HCT116 (cell line): ENCODE measurements at regions not wholly inside any gene's neighbourhood (a gene's known extent, or its start where the extent isn't known, plus 50 kb on each side); places are given as distances from the start of the nearest gene placed in this dataset.

Experiments used
- ATAC-seq: fragments of 200-7000 bp; cut with Tn5 transposase; 2 replicates; pipeline ENCODE4 v1.9.1; 2020; ENCODE audit warnings: mild to moderate bottlenecking, moderate library complexity
- BruUV-seq: library from RNA; stranded (reverse); fragments of 400-500 nt; replicated peaks from 2 replicates; lab custom pipeline; 2021; lab: Mats Ljungman, UMichigan
- CTCF ChIA-PET: fragments of 300-600 bp; sonication (Branson Sonifier 250); formaldehyde crosslinking; loops from one replicate; lab custom pipeline; 2021; ENCODE audit warnings: antibody characterized with exemption; lab: Charles Lee
- POLR2A ChIA-PET: fragments of 300-600, 350-600 bp; sonication (Branson Sonifier 250); formaldehyde crosslinking; loops from one replicate; lab custom pipeline; 2021; ENCODE audit warnings: antibody characterized with exemption; lab: Charles Lee
- RAD21 ChIA-PET, 2 experiments: fragments of 300-600 bp; sonication (Branson Sonifier 250); formaldehyde crosslinking; loops; one replicate each; lab custom pipeline; 2023; ENCODE audit warnings: low total read pairs in 2 of 2; ENCODE audit not compliant: uncharacterized antibody in 2 of 2, unreplicated experiment in 2 of 2, low non-redundant PET in 1 of 2; lab: Charles Lee
- DNase-seq: peaks from one replicate; pipeline ENCODE4 v3.0.0-alpha.2; 2010; ENCODE audit warnings: low read depth, low spot score
- H2AFZ ChIP-seq: fragments of 200-600 bp; shearing (Covaris generic), sonication (generic); 2 replicates; pipeline ENCODE4 v1.6.1; 2017; ENCODE audit warnings: low read depth, mixed run types, mixed read lengths, antibody characterized with exemption, low read length; ENCODE audit not compliant: poor library complexity, severe bottlenecking
- H3K27ac ChIP-seq: 2 replicates; pipeline ENCODE4 v1.5.1; 2012; ENCODE audit warnings: low read depth, low read length
- H3K27me3 ChIP-seq: fragments of 200-600 bp; sonication (generic); 2 replicates; pipeline ENCODE4 v1.6.1; 2016; ENCODE audit warnings: mixed run types, low read length, mixed read lengths; ENCODE audit not compliant: insufficient read depth
- H3K36me3 ChIP-seq, 2 experiments: fragments of 200-500 bp in 1 of 2; fragments of 200-600 bp in 1 of 2; sonication (Bioruptor generic) in 1 of 2; sonication (generic) in 1 of 2; 2 replicates each; pipeline versions ENCODE4 v1.5.1 to v1.6.1; 2014 to 2016; ENCODE audit warnings: low read length in 2 of 2, inconsistent platforms in 1 of 2, mixed read lengths in 1 of 2, mixed run types in 1 of 2; ENCODE audit not compliant: insufficient read depth in 2 of 2, control insufficient read depth in 1 of 2
- H3K4me1 ChIP-seq, 2 experiments: fragments of 200-600 bp in 1 of 2; sonication (generic) in 1 of 2; 2 replicates each; pipeline versions ENCODE4 v1.5.1 to v1.6.1; 2012 to 2017; ENCODE audit warnings: low read length in 2 of 2, inconsistent platforms in 1 of 2, mild to moderate bottlenecking in 1 of 2, mixed read lengths in 1 of 2, mixed run types in 1 of 2, moderate library complexity in 1 of 2; ENCODE audit not compliant: insufficient read depth in 2 of 2, control insufficient read depth in 1 of 2
- H3K4me2 ChIP-seq: fragments of 200-600 bp; sonication (generic); 2 replicates; pipeline ENCODE4 v1.6.1; 2017; ENCODE audit warnings: mixed run types, low read length, mixed read lengths
- H3K4me3 ChIP-seq, 2 experiments: fragments of 200-600 bp in 1 of 2; sonication (generic) in 1 of 2; replicated peaks in 1 of 2; 2 replicates each; pipeline ENCODE4 v1.5.1; 2011 to 2016; ENCODE audit warnings: low read length in 2 of 2, control low read depth in 1 of 2, low read depth in 1 of 2, mild to moderate bottlenecking in 1 of 2, mixed read lengths in 1 of 2, mixed run types in 1 of 2
- H3K79me2 ChIP-seq: fragments of 200-600 bp; sonication (generic); 2 replicates; pipeline ENCODE4 v1.6.1; 2017; ENCODE audit warnings: mild to moderate bottlenecking, mixed run types, low read length, moderate library complexity, mixed read lengths; ENCODE audit not compliant: insufficient read depth
- H3K9ac ChIP-seq: fragments of 200-600 bp; sonication (generic); 2 replicates; pipeline ENCODE4 v1.6.1; 2016; ENCODE audit warnings: low read length, mixed read lengths
- H3K9me2 ChIP-seq: fragments of 200-600 bp; sonication (generic), shearing (Covaris generic); 2 replicates; pipeline ENCODE4 v1.6.1; 2017; ENCODE audit warnings: mixed run types, mild to moderate bottlenecking, moderate library complexity; ENCODE audit not compliant: insufficient read depth
- H3K9me3 ChIP-seq, 2 experiments: fragments of 200-500 bp in 1 of 2; fragments of 200-600 bp in 1 of 2; sonication (Bioruptor generic) in 1 of 2; sonication (generic) in 1 of 2; 2 replicates each; pipeline ENCODE4 v1.6.1; 2014 to 2017; ENCODE audit warnings: low read length in 2 of 2, mixed read lengths in 2 of 2, inconsistent platforms in 1 of 2, low read depth in 1 of 2, mild to moderate bottlenecking in 1 of 2, mixed run types in 1 of 2, moderate library complexity in 1 of 2; ENCODE audit not compliant: control insufficient read depth in 1 of 2, insufficient read depth in 1 of 2
- H4K20me1 ChIP-seq: fragments of 200-600 bp; sonication (generic), shearing (Covaris generic); 2 replicates; pipeline ENCODE4 v1.6.1; 2017; ENCODE audit warnings: mixed run types, mild to moderate bottlenecking, moderate library complexity; ENCODE audit not compliant: insufficient read depth
- CEBPB ChIP-seq: IDR thresholded peaks from 2 replicates; pipeline ENCODE4 v1.6.1; 2012; ENCODE audit warnings: low read depth
- CTCF ChIP-seq, 3 experiments: fragments of 200-600 bp in 1 of 3; sonication (generic) in 1 of 3; IDR thresholded peaks in 2 of 3; conservative IDR thresholded peaks in 1 of 3; 2 replicates each; pipeline ENCODE4 v1.5.1; 2012 to 2017; ENCODE audit warnings: low read depth in 2 of 3, low read length in 2 of 3, antibody characterized with exemption in 1 of 3, borderline replicate concordance in 1 of 3, control low read depth in 1 of 3, mild to moderate bottlenecking in 1 of 3, mixed read lengths in 1 of 3, mixed run types in 1 of 3, moderate library complexity in 1 of 3; ENCODE audit not compliant: insufficient read depth in 1 of 3
- EGR1 ChIP-seq: IDR thresholded peaks from 2 replicates; pipeline ENCODE4 v1.6.1; 2012; ENCODE audit warnings: low read depth
- ELF1 ChIP-seq: IDR thresholded peaks from 2 replicates; pipeline ENCODE4 v1.6.1; 2012; ENCODE audit warnings: low read depth, borderline replicate concordance
- EZH2 ChIP-seq: fragments of 200-600 bp; sonication (generic); IDR thresholded peaks from 2 replicates; pipeline ENCODE4 v1.6.1; 2017; ENCODE audit warnings: antibody characterized with exemption, mixed run types
- EZH2phosphoT487 ChIP-seq: fragments of 200-600 bp; IDR thresholded peaks from 2 replicates; pipeline ENCODE4 v1.6.1; 2018; ENCODE audit warnings: antibody characterized with exemption, borderline replicate concordance
- FOSL1 ChIP-seq: IDR thresholded peaks from 2 replicates; pipeline ENCODE4 v1.6.1; 2012; ENCODE audit warnings: low read depth
- JUND ChIP-seq: IDR thresholded peaks from 2 replicates; pipeline ENCODE4 v1.6.1; 2012
- POLR2A ChIP-seq: IDR thresholded peaks from 2 replicates; pipeline ENCODE4 v1.7.0; 2011; ENCODE audit warnings: borderline replicate concordance; ENCODE audit not compliant: insufficient read depth, insufficient read length; ENCODE audit errors: extremely low read depth
- POLR2AphosphoS5 ChIP-seq: IDR thresholded peaks from 2 replicates; pipeline ENCODE4 v1.6.1; 2011; ENCODE audit warnings: mild to moderate bottlenecking, low read depth, low read length, moderate library complexity
- RAD21 ChIP-seq: IDR thresholded peaks from 2 replicates; pipeline ENCODE4 v1.6.1; 2012; ENCODE audit warnings: low read depth, mild to moderate bottlenecking
- REST ChIP-seq: IDR thresholded peaks from 2 replicates; pipeline ENCODE4 v1.6.1; 2012; ENCODE audit warnings: low read depth
- SIN3A ChIP-seq: IDR thresholded peaks from 2 replicates; pipeline ENCODE4 v1.6.1; 2012; ENCODE audit warnings: low read depth
- SP1 ChIP-seq: IDR thresholded peaks from 2 replicates; pipeline ENCODE4 v1.6.1; 2012; ENCODE audit warnings: low read depth
- TCF7L2 ChIP-seq: IDR thresholded peaks from 2 replicates; pipeline ENCODE4 v1.7.0; 2011; ENCODE audit warnings: borderline replicate concordance, inconsistent platforms; ENCODE audit not compliant: insufficient read depth, insufficient read length; ENCODE audit errors: extremely low read depth
- YY1 ChIP-seq: IDR thresholded peaks from 2 replicates; pipeline ENCODE4 v1.6.1; 2011; ENCODE audit warnings: low read length, low read depth, moderate library complexity, mild to moderate bottlenecking; ENCODE audit not compliant: insufficient replicate concordance; ENCODE audit errors: extremely low read depth
- ZNF274 ChIP-seq: fragments of 200-500 bp; sonication (Bioruptor generic); IDR thresholded peaks from 2 replicates; pipeline ENCODE4 v1.6.1; 2014; ENCODE audit warnings: mild to moderate bottlenecking, low read depth, low read length, inconsistent platforms
- intact Hi-C: fragments of 100-400 bp; cut with micrococcal nuclease; formaldehyde crosslinking; loops from 2 replicates; pipeline ENCODE4 v1.10.0; 2022
- TF ChIP-seq, protein P1 (sequence below): IDR thresholded peaks from 2 replicates; pipeline ENCODE4 v1.6.1; 2012

DNA sequence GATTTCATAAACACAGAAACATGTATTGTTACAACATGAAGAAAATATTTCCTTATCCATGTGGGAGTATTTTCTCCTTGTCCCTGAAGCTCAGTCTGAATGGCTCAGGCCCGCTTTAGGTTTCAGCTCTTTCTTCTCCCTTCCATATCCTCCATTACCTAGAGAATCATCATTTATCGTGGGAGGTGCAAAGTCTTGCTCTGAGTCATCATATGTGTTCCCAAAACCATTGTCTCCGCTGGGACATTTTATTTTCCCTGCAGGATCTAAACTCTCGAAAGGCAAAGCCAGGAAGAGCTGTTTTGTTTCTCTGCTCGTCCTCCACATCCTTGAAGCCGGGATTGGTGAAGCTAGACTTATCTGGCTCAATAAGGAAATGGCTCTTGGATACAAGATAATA lies 571.2 kb downstream of the EDEM1 start:
- no peak for TF ChIP-seq ELF1
- no peak for TF ChIP-seq CTCF (IDR thresholded peaks at IDR 0.05 in 2 of 3, conservative IDR thresholded peaks at IDR 0.05 in 1 of 3; ENCODE audit: borderline replicate concordance in 1 of 3, insufficient read depth in 1 of 3, low read depth in 2 of 3, low read length in 2 of 3)
- TF ChIP-seq, all 23 proteins: peak for 0
- H3K4me2 ChIP-seq = no peak overlapping the region
- no peaks in the 10 kb centered on the region for H3K9me3 ChIP-seq
- H3K4me1 ChIP-seq = no peaks in the 10 kb centered on the region
- DNase-seq = no peak
- no peak overlapping the region for H3K27ac ChIP-seq
- ChIA-PET POLR2A (no interaction called here), CTCF (no interaction called here), RAD21 (no interaction called here)
- H3K4me3 ChIP-seq = no peak overlapping the region
- BruUV-seq = no TSS peak
- H3K9ac ChIP-seq = no peak overlapping the region
- intact Hi-C loops = no loop called here
- H3K9me2 ChIP-seq = no peaks in the 10 kb centered on the region
- no peaks in the 10 kb centered on the region for H3K36me3 ChIP-seq
- no peak overlapping the region for H2AFZ ChIP-seq
- no peaks in the 10 kb centered on the region for H4K20me1 ChIP-seq
- H3K27me3 ChIP-seq = no peaks in the 10 kb centered on the region
- ATAC-seq = no peak
- H3K79me2 ChIP-seq = no peaks in the 10 kb centered on the region

- no peak for ATAC-seq
- H3K27me3 ChIP-seq = no peaks in the 10 kb centered on the region
- H4K20me1 ChIP-seq = no peaks in the 10 kb centered on the region
- ChIA-PET CTCF (no interaction called here), POLR2A (no interaction called here), RAD21 (no interaction called here)
- DNase-seq = no peak
- no peaks in the 10 kb centered on the region for H3K9me3 ChIP-seq
- no peaks in the 10 kb centered on the region for H3K79me2 ChIP-seq
- H3K36me3 ChIP-seq = no peaks in the 10 kb centered on the region
- no peak overlapping the region for H3K9ac ChIP-seq
- no peaks in the 10 kb centered on the region for H3K4me1 ChIP-seq
- no peaks in the 10 kb centered on the region for H3K9me2 ChIP-seq
- BruUV-seq = no TSS peak
- no peak overlapping the region for H3K4me3 ChIP-seq
- intact Hi-C loops = no loop called here
- no peak overlapping the region for H2AFZ ChIP-seq
- H3K27ac ChIP-seq = no peak overlapping the region
- no peak overlapping the region for H3K4me2 ChIP-seq
- TF ChIP-seq POLR2A = no peak
- no peak for TF ChIP-seq SP1
- TF ChIP-seq, protein P1, sequence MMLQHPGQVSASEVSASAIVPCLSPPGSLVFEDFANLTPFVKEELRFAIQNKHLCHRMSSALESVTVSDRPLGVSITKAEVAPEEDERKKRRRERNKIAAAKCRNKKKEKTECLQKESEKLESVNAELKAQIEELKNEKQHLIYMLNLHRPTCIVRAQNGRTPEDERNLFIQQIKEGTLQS = no peak
- TF ChIP-seq SIN3A = no peak
- no peak for TF ChIP-seq EZH2
- no peak for TF ChIP-seq TCF7L2
- TF ChIP-seq YY1 = no peak
- no peak for TF ChIP-seq ELF1
- TF ChIP-seq POLR2AphosphoS5 = no peak
- TF ChIP-seq RAD21 = no peak
- no peak for TF ChIP-seq EGR1
- TF ChIP-seq ZNF274 = no peak
- TF ChIP-seq REST = no peak
- TF ChIP-seq CEBPB = no peak
- TF ChIP-seq JUND = no peak
- no peak for TF ChIP-seq FOSL1
- no peak for TF ChIP-seq EZH2phosphoT487
Measured at GRCh38 chr3:5762506-5762905, 575.0 kb downstream of the EDEM1 start.
